HEK293T (cell line): ENCODE measurements at regions not wholly inside any gene's neighbourhood (a gene's known extent, or its start where the extent isn't known, plus 50 kb on each side); places are given as distances from the start of the nearest gene placed in this dataset.

Experiments
- CTCF ChIA-PET: fragments of 350-600 bp; formaldehyde crosslinking; extraction: SDS; loops from one replicate; lab custom pipeline; 2021; ENCODE audit warnings: antibody characterized with exemption, inconsistent platforms; lab: Yijun Ruan, JAX
- POLR2A ChIA-PET: fragments of 350-600 bp; formaldehyde crosslinking; extraction: SDS; loops from one replicate; lab custom pipeline; 2020; ENCODE audit warnings: antibody characterized with exemption, inconsistent platforms; lab: Yijun Ruan, JAX
- DNase-seq: peaks from one replicate; pipeline ENCODE4 v3.0.0; 2012; ENCODE audit warnings: mixed read lengths; ENCODE audit errors: extremely low spot score
- ARNT ChIP-seq: fragments of 450-650 bp; IDR thresholded peaks from 2 replicates; pipeline ENCODE4 v1.6.1; 2017; ENCODE audit warnings: mild to moderate bottlenecking
- BHLHE40 ChIP-seq: fragments of 450-650 bp; IDR thresholded peaks from 2 replicates; pipeline ENCODE4 v1.6.1; 2016; ENCODE audit warnings: mild to moderate bottlenecking, moderate library complexity, borderline replicate concordance
- CTBP1 ChIP-seq: fragments of 450-650 bp; IDR thresholded peaks from 2 replicates; pipeline ENCODE4 v1.6.1; 2016; ENCODE audit warnings: borderline replicate concordance
- ELF4 ChIP-seq: fragments of 450-650 bp; IDR thresholded peaks from 2 replicates; pipeline ENCODE4 v1.6.1; 2017; ENCODE audit warnings: antibody characterized with exemption
- FOXA1 ChIP-seq: fragments of 450-650 bp; IDR thresholded peaks from 2 replicates; pipeline ENCODE4 v1.6.1; 2016; ENCODE audit warnings: mild to moderate bottlenecking
- FOXK2 ChIP-seq: fragments of 450-650 bp; IDR thresholded peaks from 2 replicates; pipeline ENCODE4 v1.6.1; 2016; ENCODE audit warnings: mild to moderate bottlenecking
- FOXM1 ChIP-seq: fragments of 450-650 bp; IDR thresholded peaks from 2 replicates; pipeline ENCODE4 v1.6.1; 2017; ENCODE audit warnings: mild to moderate bottlenecking, borderline replicate concordance
- HDGF ChIP-seq: fragments of 450-650 bp; IDR thresholded peaks from 2 replicates; pipeline ENCODE4 v1.6.1; 2017; ENCODE audit warnings: antibody characterized with exemption, borderline replicate concordance
- L3MBTL2 ChIP-seq: fragments of 450-650 bp; conservative IDR thresholded peaks from 2 replicates; pipeline ENCODE4 v1.6.1; 2016; ENCODE audit warnings: mild to moderate bottlenecking
- LEF1 ChIP-seq: fragments of 450-650 bp; IDR thresholded peaks from 2 replicates; pipeline ENCODE4 v1.6.1; 2017; ENCODE audit warnings: mild to moderate bottlenecking, borderline replicate concordance
- NFRKB ChIP-seq: fragments of 450-650 bp; IDR thresholded peaks from 2 replicates; pipeline ENCODE4 v1.6.1; 2016; ENCODE audit warnings: mild to moderate bottlenecking, moderate library complexity
- PKNOX1 ChIP-seq: fragments of 450-650 bp; IDR thresholded peaks from 2 replicates; pipeline ENCODE4 v1.6.1; 2016
- SP1 ChIP-seq: fragments of 450-650 bp; IDR thresholded peaks from 2 replicates; pipeline ENCODE4 v1.6.1; 2017
- SUZ12 ChIP-seq: fragments of 450-650 bp; IDR thresholded peaks from 2 replicates; pipeline ENCODE4 v1.6.1; 2016; ENCODE audit warnings: mild to moderate bottlenecking
- TARDBP ChIP-seq: fragments of 450-650 bp; IDR thresholded peaks from 2 replicates; pipeline ENCODE4 v1.6.1; 2016
- ZNF384 ChIP-seq: fragments of 450-650 bp; IDR thresholded peaks from 2 replicates; pipeline ENCODE4 v1.6.1; 2016

- ChIA-PET CTCF (interaction anchor here (0.6 kb wide), 1 partner anchor 561 kb away, joined by 3 read pairs; no protein-coding TSS in a partner anchor), POLR2A (no interaction called here)
- no peak for DNase-seq
- TF ChIP-seq NFRKB (no peak), FOXM1 (no peak), TARDBP (no peak), PKNOX1 (no peak), L3MBTL2 (no peak), CTBP1 (no peak), BHLHE40 (no peak), ARNT (no peak), ZNF384 (no peak), FOXK2 (no peak), FOXA1 (no peak), LEF1 (no peak), SUZ12 (no peak), HDGF (no peak)
These were observed 63.3 kb upstream of the NANOS1 start for GRCh38 chr10:118966076-118966849.

GRCh38 chr10:118966850-118967125 is 62.7 kb upstream of the NANOS1 start:
- no peak for DNase-seq
- ChIA-PET CTCF (no interaction called here), POLR2A (no interaction called here)
- TF ChIP-seq SP1 = no peak
- TF ChIP-seq L3MBTL2 = no peak
- TF ChIP-seq FOXK2 = no peak
- TF ChIP-seq ZNF384 = no peak
- no peak for TF ChIP-seq SUZ12
- no peak for TF ChIP-seq HDGF
- no peak for TF ChIP-seq NFRKB
- no peak for TF ChIP-seq CTBP1
- TF ChIP-seq BHLHE40 = no peak
- no peak for TF ChIP-seq ELF4
- TF ChIP-seq TARDBP = no peak
- no peak for TF ChIP-seq ARNT
- no peak for TF ChIP-seq FOXM1
- TF ChIP-seq PKNOX1 = no peak
- no peak for TF ChIP-seq LEF1
- no peak for TF ChIP-seq FOXA1

- ChIA-PET POLR2A (no interaction called here), CTCF (no interaction called here)
- no peak for TF ChIP-seq PKNOX1
- no peak for TF ChIP-seq FOXA1
- DNase-seq = no peak
These were observed 62.4 kb upstream of the NANOS1 start for GRCh38 chr10:118967160-118967559.

- CTCF ChIA-PET = no interaction called here
- no peak for DNase-seq
These were observed 61.5 kb upstream of the NANOS1 start for GRCh38 chr10:118968060-118968459.

GRCh38 chr10:118968482-118968881 is 61.0 kb upstream of the NANOS1 start:
- TF ChIP-seq ELF4 (no peak), NFRKB (no peak), PKNOX1 (no peak), L3MBTL2 (no peak), SP1 (no peak), CTBP1 (no peak), ARNT (no peak), SUZ12 (no peak), LEF1 (no peak), HDGF (no peak), ZNF384 (no peak), TARDBP (no peak), BHLHE40 (no peak)
- no peak for DNase-seq
- ChIA-PET POLR2A (no interaction called here), CTCF (no interaction called here)

More at GRCh38 chr10:118968060-118968459, 61.5 kb upstream of the NANOS1 start:
- POLR2A ChIA-PET = no interaction called here
- no peak for TF ChIP-seq FOXM1
- TF ChIP-seq SP1 = no peak

GRCh38 chr10:118969014-118969413 is 60.5 kb upstream of the NANOS1 start:
- TF ChIP-seq HDGF = no peak
- no peak for TF ChIP-seq CTBP1
- no peak for TF ChIP-seq BHLHE40
- no peak for TF ChIP-seq FOXM1
- TF ChIP-seq FOXK2 = no peak
- TF ChIP-seq SUZ12 = no peak
- no peak for TF ChIP-seq NFRKB
- TF ChIP-seq TARDBP = no peak
- no peak for TF ChIP-seq ELF4
- TF ChIP-seq SP1 = no peak
- TF ChIP-seq FOXA1 = no peak
- no peak for TF ChIP-seq LEF1
- no peak for TF ChIP-seq ARNT
- TF ChIP-seq ZNF384 = no peak
- no peak for TF ChIP-seq PKNOX1
- no peak for TF ChIP-seq L3MBTL2
- DNase-seq = no peak
- ChIA-PET CTCF (no interaction called here), POLR2A (no interaction called here)
